HFFc6 (cell line): ENCODE measurements at regions not wholly inside any gene's neighbourhood (a gene's known extent, or its start where the extent isn't known, plus 50 kb on each side); places are given as distances from the start of the nearest gene placed in this dataset.

Source experiments
- DNase-seq: peaks from one replicate; pipeline ENCODE4 v3.0.0-alpha.2; 2018
- H3K27ac Mint-ChIP-seq: 2 replicates; pipeline ENCODE4 v1.8.0; 2020; ENCODE audit warnings: mild to moderate bottlenecking, mixed read lengths
- H3K27me3 Mint-ChIP-seq: 2 replicates; pipeline ENCODE4 v1.8.0; 2021; ENCODE audit warnings: mild to moderate bottlenecking, moderate library complexity, mixed read lengths; ENCODE audit not compliant: insufficient read depth
- H3K36me3 Mint-ChIP-seq: 2 replicates; pipeline ENCODE4 v1.8.0; 2021; ENCODE audit warnings: low read depth, mixed read lengths
- H3K4me1 Mint-ChIP-seq: 2 replicates; pipeline ENCODE4 v1.8.0; 2020; ENCODE audit warnings: low read depth, mixed read lengths
- H3K4me3 Mint-ChIP-seq: 2 replicates; pipeline ENCODE4 v1.8.0; 2020; ENCODE audit warnings: mild to moderate bottlenecking, moderate library complexity, mixed read lengths
- H3K9me3 Mint-ChIP-seq: 2 replicates; pipeline ENCODE4 v1.8.0; 2020; ENCODE audit warnings: mild to moderate bottlenecking, mixed read lengths
- CTCF ChIP-seq: fragments of 200-600 bp; sonication (generic); IDR thresholded peaks from 2 replicates; pipeline ENCODE4 v1.5.0; 2021; ENCODE audit warnings: antibody characterized with exemption, mild to moderate bottlenecking

GRCh38 chr4:114191496-114191895 is 212.0 kb upstream of the ARSJ start:
- no peak overlapping the region for H3K27ac Mint-ChIP-seq
- H3K4me3 Mint-ChIP-seq, result no peak overlapping the region
- no peak for DNase-seq
- peaks cover 7% of the 10 kb centered on the region for H3K36me3 Mint-ChIP-seq
- no peak for TF ChIP-seq CTCF
- H3K9me3 Mint-ChIP-seq, result no peaks in the 10 kb centered on the region
- H3K27me3 Mint-ChIP-seq, result peaks cover 3% of the 10 kb centered on the region; the same call in 1 of the 2 replicates
- no peaks in the 10 kb centered on the region for H3K4me1 Mint-ChIP-seq

DNA sequence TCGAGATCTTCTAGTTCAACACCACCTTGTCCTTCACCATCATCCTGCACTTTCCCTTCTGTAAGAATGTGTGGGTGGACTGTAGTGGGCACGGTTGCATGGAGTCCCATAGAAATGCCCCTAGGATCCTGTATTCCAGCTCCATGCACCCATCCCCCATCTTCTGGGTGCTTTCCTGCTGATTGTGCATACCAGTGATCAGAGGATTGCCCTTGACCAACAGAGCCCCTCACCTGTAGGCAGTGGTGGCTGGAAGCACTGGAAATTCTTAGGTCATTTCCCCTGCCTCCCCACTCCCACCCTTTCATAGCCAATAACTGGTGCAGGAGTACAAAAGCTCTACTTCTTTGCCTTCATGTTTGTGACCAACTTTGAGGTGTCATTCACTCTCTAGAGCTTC is 213.4 kb upstream of the ARSJ start:
- H3K27me3 Mint-ChIP-seq, result peaks cover 3% of the 10 kb centered on the region; the same call in 1 of the 2 replicates
- no peaks in the 10 kb centered on the region for H3K9me3 Mint-ChIP-seq

GRCh38 chr4:114193624-114194399 is 214.4 kb upstream of the ARSJ start:
- H3K27ac Mint-ChIP-seq, result no peak overlapping the region
- H3K27me3 Mint-ChIP-seq, result peaks cover 3% of the 10 kb centered on the region; the same call in 1 of the 2 replicates
- H3K9me3 Mint-ChIP-seq, result no peaks in the 10 kb centered on the region
- H3K4me3 Mint-ChIP-seq, result no peak overlapping the region
- no peaks in the 10 kb centered on the region for H3K4me1 Mint-ChIP-seq
- DNase-seq, result no peak
- H3K36me3 Mint-ChIP-seq, result peaks cover 7% of the 10 kb centered on the region
- no peak for TF ChIP-seq CTCF

More for the DNA sequence above, 213.4 kb upstream of the ARSJ start:
- TF ChIP-seq CTCF, result no peak
- Mint-ChIP-seq H3K4me1 (no peaks in the 10 kb centered on the region), H3K36me3 (peaks cover 7% of the 10 kb centered on the region), H3K4me3 (no peak overlapping the region), H3K27ac (no peak overlapping the region)
- DNase-seq, result no peak

DNA sequence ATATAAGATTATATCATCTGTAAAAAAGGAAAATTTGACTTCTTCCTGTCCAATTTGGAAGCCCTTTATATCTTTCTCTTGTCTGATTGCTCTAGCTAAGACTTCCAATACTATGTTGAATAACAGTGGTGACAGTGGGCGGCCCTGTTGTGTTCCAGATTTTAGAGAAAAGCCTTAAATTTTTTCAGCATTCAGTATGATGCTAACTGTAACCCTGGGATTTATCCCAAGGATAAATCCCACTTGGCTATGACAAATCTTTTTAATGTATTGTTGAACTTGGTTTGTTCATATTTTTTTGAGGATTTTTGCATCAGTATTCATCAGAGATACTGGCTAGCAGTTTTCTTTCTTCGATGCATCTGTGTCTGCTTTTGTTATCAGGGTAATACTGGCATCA is 217.2 kb upstream of the ARSJ start:
- no peak overlapping the region for H3K27ac Mint-ChIP-seq
- no peak for TF ChIP-seq CTCF
- DNase-seq, result no peak
- H3K4me3 Mint-ChIP-seq, result no peak overlapping the region
- H3K36me3 Mint-ChIP-seq, result peaks cover 7% of the 10 kb centered on the region
- no peaks in the 10 kb centered on the region for H3K4me1 Mint-ChIP-seq
- peaks cover 3% of the 10 kb centered on the region; the same call in 1 of the 2 replicates for H3K27me3 Mint-ChIP-seq
- no peaks in the 10 kb centered on the region for H3K9me3 Mint-ChIP-seq

DNA sequence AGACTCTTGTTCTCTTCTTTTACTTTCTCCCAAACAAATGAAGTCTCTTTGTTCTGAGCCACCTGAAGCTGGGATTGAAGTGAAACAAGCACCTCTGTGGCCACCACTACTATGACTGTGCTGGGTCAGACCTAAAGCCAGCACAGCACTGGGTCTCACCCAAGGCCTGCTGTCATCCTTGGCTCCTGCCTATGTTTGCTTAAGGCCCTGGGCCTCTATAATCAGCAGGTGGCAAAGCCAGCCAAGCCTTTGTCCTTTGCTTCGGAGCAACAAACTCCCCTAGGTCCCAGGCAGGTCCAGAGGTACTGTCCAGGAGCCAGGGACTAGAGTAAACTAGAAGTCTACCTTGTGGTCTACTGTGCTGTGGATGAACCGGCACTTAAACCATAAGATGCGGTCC is 220.6 kb upstream of the ARSJ start:
- Mint-ChIP-seq H3K4me3 (no peak overlapping the region), H3K4me1 (no peaks in the 10 kb centered on the region), H3K27me3 (no peaks in the 10 kb centered on the region; the same call in 1 of the 2 replicates), H3K27ac (no peak overlapping the region), H3K9me3 (no peaks in the 10 kb centered on the region), H3K36me3 (peaks cover 7% of the 10 kb centered on the region)
- DNase-seq, result no peak
- TF ChIP-seq CTCF, result no peak
